A204.1 (cell line): ENCODE measurements at regions not wholly inside any gene's neighbourhood (a gene's known extent, or its start where the extent isn't known, plus 50 kb on each side); places are given as distances from the start of the nearest gene placed in this dataset.
"Not testable (repeated sequence)": the region's sequence is repeated elsewhere in the genome, so short reads cannot be mapped to it uniquely, and the experiment has no call there.

Experiments
- FAIRE-seq: peaks from 2 replicates; lab custom pipeline; 2012; peaks lifted over from hg19 to GRCh38; lab: Jason Lieb, UNC

DNA sequence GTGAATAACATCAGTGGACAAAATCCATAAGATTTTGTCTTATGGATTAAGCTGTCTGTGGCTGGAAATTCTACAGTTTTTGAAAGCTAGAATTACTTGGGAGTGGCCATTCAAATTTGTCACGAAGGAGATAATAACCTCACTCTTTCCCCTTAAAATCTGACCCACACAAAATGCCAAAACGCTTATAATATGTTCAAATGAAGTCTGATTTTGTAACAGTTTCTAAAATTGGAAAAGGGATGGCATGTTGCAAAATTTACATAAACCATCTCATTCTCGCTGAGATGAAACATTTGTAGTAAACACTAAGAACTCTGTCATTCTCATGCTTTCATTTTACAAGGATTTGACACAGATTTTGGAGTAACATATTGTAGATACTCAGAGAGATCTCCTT lies 112.7 kb downstream of the GJA1 start:
- FAIRE-seq = no peak

DNA sequence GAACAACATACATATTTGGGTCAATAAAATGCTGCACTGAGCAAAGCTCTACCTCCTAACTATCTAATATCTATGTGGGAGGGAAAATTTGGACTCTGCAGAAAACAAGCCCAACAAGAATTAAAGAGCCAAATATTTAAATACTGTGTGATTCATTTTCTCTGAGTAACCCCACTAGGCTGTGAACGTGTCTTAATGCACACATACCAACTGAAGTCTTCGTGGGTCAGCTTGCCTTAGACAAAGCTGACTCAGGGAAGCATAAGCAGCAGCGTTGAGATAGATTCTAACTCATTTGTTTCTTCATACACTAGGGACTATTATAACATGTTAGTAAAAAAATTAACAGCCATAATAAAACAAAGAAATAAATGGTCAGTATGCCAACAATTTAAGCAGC lies 114.3 kb downstream of the GJA1 start:
- no peak for FAIRE-seq

DNA sequence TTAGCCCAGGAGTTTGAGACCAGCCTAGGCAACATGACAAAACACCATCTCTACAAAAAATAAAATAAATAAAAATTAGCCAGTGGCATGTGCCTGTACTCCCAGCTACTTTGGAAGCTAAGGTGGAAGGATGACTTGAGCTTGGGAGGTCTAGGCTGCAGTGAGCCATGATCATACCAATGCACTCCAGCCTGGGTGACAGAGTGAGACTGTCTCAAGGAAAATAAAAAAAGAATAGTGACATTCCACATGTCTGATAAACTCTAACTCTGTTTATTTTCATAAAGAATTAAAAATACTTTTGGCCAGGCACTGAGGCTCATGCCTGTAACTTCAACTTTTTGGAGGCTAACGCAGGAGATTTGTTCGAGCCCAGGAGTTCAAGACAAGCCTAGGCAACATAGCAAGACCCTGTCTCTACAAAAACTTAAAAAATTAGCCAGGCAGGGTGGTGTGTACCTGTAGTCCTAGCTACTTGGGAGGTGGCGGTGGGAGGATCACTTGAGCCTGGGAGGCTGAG lies 115.1 kb downstream of the GJA1 start:
- no peak for FAIRE-seq

DNA sequence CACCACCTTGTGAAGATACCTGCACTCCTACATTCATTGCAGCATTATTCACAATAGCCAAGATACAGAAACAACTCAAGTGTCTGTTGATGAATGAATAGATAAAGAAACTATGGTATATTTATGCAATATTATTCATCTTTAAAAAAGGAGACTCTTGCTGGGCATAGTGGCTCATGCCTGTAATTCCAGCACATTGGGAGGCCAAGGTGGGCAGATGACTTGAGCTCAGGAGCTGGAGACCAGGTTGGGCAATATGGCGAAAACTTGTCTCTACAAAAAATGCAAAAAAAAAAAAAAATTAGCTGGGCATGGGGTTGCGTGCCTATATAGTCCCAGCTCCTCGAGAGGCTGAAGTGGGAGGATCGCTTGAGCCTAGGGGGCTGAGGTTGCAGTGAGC lies 119.8 kb downstream of the GJA1 start:
- FAIRE-seq = no peak

DNA sequence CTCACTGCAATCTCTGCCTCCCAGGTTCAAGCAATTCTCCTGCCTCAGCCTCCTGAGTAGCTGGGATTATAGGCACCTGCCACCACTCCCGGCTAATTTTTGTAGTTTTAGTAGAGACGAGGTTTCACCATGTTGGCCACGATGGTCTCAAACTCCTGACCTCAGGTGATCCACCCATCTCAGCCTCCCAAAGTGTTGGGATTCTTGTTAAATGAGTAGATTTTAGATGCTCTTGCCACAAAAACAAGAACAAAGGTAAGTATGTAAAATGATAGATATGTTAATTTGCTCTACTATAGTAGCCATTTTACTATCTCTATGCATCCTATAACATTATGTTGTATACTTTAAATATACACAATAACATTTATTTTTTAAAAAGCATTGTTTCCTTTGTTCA lies 120.7 kb downstream of the GJA1 start:
- FAIRE-seq = not testable (repeated sequence)

DNA sequence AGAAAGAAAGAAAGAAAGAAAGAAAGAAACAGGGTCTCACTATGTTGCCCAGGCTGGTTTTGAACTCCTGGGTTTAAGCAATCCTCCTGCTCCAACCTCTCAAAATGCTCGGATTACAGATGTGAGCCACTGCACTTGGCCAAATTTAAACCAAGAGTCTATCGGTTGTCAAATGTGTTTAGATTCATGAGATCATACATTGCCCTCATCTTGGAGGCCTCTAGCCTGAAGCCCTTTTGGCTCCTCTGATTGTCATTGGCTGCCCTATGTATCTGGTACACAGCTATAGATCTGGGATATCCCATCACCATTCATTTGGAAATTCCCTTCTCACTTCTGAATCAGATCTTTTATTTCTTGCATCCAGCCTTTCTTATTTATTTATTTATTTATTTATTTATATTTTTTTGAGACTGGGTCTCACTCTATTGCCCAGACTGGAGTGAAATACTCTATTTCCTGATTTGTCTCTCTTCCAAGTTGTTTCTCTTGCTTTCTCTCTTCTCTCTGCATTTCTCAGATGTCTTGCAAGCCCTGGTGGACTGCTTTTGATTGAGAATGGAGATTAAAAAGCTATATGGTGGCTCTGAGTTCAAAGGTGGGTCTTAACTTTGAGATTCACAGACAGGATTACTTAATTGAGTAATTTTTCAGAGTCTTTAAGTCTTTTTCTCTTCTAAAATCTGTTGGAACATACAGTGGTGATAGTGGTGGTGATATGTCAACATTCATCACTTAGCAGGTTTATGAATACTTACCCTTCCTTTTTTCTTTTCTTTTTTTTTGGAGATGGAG lies 121.9 kb downstream of the GJA1 start:
- FAIRE-seq = no peak

DNA sequence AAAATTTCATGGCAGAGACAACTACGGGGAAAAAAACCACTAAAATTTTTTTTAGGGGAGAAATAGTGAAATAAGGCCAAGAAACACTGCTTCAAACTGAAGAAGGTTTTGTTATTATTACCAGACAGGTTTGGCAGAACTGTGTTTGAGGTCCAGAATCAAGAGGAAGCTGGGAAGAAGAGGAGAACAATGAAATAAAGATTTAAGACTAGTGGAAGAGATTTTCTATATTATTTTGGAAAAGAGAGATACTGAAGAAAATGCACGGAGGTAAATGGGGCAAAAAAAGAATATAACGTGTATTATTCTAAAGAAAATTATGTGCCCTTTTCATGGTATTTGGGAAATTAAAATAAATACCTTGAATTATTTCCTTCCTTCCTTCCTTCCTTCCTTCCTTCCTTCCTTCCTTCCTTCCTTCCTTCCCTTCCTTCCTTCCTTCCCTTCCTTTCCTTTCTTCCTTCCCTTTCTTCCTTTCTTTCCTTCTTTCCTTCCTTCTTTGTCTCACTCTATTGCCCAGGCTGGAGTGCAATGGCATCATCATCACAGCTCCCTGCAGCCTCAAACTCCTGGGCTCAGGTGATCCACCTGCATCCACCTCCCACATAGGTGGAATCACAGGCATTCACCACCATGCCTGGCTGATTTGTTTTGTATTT lies 124.3 kb downstream of the GJA1 start:
- FAIRE-seq = no peak

DNA sequence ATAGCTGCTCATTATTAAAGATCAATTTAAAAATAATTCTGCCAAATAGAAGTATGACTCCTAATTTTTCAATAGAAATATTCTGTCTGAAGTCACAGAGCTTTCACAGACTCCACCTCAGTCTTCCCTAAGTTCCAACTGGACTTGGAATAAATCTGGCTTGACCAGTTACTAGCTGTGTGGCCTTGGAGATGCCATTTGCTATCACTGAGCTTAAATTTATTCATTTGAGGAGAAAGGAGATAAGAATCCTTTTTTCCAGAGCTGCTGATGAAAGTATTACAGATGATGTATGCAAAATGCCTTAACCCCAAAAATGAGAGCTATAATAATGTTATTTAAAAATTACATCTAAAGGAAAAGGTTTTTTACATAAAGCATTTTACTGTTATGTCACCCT lies 125.0 kb downstream of the GJA1 start:
- no peak for FAIRE-seq

DNA sequence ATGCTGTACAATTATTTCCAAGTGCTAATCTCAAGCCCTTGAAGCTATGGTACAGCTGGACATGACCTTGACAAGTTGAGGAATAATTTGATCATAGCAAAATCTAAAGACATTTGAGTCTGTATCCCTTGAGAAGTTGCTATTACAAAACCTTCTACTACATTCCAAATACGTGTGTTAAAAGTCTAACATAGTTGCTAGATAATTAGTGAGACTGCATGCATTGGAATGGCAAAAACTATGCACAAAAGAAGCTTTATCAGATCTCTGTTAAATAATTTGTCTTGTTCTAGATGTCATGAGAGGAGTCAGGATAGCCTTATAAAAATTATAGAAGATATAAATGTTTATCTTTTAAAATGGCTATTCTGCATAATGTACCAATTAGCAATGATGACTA lies 127.8 kb downstream of the GJA1 start:
- FAIRE-seq = no peak

DNA sequence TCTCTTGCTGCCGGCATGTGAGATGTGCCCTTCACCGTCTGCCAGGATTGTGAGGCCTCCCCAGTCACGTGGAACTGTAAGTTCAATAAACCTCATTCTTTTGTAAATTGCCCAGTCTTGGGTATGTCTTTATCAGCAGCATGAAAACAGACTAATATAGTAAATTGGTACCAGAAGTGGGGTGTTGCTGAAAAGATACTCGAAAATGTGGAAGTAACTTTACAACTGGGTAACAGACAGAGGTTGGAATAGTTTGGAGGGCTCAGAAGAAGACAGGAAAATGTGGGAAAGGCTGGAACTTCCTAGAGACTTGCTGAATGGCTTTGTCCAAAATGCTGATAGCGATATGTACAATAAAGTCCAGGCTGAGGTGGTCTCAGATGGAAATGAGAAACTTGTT lies 129.1 kb downstream of the GJA1 start:
- not testable (repeated sequence) for FAIRE-seq

DNA sequence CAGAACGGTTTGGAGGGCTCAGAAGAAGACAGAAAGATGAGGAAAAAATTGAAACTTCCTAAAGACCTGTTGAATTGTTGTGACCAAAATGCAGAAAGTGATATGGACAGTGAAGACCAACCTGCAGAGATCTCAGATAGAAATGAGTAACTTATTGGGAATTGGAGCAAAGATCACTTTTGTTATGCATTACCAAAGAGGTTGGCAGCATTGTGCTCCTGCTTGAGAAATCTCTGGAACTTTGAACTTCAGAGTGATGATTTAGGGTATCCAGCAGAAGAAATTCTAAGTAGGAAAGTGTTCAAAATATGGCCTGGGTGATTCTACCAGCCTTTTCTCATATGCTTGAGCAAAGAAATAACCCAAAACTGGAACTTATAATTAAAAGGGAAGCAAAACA lies 136.0 kb downstream of the GJA1 start:
- FAIRE-seq = no peak

DNA sequence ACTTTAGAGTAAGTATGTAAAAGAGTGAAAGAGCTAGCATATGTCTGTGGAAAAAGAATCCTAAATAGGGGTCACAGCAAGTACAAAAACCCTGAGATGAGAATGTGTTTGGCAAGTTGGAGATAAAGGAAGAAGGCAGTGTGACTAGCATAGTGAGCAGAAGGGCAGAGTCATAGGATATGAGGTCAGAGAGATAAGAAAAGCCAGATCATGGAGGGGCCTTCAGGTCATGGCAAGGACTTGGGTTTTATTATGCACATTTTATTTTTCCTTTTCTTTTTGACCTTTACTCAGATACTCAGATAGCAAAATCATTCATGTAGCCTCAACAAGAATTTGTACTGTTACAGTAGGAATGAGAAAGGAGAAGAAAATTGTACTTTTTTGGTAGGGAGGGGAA lies 138.0 kb downstream of the GJA1 start:
- no peak for FAIRE-seq

DNA sequence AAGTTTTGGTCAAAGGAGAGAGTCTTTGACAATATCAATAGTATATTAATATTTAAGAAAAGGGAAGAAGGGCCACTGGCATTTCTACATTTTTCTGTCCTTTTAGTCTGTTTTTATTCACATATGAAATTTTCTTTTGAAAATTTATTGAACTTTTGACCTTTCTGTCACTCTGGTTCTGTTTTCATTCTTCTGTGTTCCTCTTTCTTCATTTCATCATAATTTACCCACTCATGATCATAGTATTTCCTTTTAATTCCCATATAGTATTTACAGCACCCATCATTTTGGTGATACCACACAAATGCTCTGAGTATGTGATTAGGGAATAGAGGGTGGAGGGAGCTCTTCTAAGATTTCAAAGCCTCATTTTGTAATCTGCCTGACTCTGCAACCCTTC lies 142.8 kb downstream of the GJA1 start:
- no peak for FAIRE-seq

DNA sequence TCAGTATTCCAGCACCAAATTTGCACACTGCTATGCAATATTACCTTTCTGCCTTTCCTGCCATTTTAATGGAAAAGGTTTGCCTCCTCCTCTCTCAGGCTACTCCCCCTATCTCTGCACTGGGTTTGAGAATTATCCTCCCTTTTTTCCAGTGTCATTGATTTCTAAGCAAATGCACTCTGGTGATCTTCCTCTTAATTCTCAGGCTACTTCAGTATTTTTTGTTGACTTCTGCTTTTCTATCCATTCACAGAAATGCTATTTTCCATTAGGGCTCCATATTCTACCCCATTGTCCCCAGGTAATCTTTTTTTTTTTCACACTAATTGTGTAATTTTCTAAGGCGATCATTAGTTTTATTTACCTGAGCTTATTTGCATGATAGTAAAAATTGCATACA lies 144.0 kb downstream of the GJA1 start:
- FAIRE-seq = no peak

DNA sequence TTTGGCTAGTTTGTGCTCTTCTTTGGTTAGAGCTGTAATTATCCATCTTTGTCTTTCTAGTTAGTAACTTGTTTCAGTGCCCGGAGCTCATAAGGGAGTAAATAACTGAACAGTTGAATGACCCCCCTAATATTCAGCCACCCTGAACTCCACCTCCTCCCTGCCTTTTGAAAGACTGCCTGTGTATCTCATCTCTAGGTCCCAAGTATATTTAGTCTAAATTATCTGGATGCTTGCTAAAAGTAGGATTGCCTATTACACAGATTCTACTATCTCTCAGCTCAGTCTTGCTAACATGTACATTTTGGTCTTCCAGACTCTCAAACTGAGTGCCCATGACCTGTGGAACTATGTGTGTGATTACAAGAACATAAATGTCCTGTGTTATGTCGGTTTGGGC lies 145.9 kb downstream of the GJA1 start:
- FAIRE-seq = no peak

DNA sequence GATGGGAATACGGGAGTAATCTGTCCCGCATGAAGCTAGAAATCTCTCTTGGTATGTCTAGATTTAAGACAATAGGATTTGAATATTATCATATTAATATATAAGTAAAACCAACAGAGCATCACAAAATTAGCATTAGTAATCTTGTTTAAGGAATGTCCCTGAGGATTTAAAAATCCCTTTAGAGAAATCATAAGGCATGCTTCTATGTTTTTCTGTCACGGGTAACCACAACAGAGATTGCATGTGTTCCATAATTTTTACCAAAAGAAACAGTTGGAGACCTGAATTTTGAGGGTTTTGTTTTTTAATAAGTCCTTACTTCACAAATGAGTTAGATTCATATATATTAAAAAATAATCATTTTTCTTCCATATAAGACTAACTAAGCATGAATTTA lies 146.8 kb downstream of the GJA1 start:
- FAIRE-seq = no peak

DNA sequence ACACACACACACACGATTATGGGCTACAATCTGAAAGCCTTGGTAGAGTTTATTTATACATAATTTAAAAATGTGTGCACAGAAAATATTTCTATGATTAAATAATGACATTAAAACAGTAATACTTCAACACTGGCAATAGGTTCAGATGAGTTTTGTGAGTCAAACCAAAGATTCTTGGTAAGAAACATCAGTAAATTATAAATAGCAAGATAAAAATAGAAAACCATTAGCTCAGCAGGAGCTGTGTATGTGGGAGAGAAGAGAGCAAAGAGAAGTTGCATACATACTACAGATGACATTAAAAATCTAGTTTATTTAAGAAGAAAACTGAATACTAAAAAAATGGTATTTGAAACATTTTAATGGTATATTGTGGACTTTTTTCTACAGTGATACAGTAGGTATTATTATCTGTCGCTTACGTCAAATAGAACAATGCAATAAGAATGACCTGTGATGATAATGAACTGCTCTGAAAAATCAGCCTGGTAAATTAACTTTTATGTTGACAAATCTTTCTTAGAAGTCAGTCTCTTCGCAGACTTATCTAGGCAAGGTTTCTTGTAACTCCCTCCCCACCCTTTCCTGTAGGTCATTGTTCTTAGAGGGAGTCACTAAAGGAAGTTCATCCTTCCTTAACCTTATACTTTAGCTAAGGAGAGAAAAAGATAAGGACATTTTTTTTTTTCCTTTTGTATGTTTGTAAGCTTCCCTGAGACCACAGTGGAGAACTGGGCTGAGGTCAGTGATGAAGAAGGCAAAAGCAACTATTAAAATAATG lies 149.3 kb downstream of the GJA1 start:
- FAIRE-seq = no peak

DNA sequence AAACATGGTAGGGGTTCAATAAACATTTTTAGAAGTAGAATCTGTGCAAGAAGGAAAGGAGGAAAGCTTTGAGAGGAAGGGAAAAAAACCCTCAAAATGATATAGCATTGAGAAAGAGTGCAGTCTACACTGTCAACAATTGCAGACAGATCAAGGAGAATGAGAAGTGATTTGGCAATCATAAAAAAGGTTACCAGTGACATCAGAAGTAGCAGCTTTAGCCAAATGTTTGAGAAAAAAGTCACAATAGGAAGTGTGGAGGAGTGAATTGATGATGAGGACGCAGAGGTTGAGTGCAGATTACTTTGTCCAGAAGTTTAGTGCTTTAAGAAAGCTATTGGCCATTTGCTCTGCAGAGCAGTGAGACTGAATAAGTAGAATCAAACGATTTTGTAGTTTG lies 155.0 kb downstream of the GJA1 start:
- FAIRE-seq = no peak

DNA sequence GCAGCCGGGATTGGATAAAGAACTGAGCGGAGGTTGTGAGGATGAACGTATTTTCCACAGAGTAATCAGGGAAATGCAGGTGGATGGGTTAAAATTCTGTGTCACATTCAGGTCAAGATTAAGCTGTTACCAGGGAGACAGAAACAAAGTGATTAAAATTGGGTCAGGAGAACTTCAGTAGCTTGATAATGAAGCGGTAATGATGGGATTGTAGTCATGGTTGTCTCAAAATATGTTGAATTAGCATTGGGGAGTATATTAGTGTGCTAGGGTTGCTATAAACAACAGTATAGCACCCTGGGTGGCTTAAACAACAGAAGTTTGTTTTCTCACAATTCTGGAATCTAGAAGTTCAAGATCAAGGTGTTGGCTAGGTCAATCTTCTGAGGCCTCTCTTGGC lies 155.5 kb downstream of the GJA1 start:
- FAIRE-seq = no peak

DNA sequence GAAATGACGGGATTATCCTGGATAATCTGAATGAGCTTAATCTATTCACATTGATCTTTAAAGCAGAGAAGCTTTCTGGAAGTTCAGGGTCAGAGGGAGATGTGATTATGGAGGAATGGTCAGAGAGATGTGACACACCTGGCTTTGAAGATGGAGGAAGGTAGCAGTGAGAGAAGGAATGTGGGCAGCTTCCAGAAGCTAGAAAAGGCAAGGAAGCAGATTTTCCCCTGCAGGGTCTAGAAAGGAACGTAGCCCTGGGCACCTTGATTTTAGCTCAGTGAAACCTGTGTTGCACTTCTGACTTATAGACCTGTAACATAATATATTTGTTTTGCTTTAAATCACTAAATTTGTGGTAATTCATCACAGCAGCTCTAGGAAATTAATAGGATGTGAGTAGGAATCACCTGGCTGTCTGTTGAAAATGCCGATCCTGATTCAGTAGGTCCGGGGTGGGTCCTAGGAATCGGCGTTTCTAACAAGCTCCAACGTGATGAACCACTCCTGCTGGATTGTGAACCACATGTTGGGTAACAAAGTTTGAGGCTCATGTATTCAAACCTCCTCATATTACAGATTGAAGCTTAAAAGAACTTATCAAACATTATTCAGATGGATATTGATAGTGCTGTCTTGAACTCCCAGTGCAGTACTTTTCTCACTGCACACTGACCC lies 157.0 kb downstream of the GJA1 start:
- FAIRE-seq = no peak

DNA sequence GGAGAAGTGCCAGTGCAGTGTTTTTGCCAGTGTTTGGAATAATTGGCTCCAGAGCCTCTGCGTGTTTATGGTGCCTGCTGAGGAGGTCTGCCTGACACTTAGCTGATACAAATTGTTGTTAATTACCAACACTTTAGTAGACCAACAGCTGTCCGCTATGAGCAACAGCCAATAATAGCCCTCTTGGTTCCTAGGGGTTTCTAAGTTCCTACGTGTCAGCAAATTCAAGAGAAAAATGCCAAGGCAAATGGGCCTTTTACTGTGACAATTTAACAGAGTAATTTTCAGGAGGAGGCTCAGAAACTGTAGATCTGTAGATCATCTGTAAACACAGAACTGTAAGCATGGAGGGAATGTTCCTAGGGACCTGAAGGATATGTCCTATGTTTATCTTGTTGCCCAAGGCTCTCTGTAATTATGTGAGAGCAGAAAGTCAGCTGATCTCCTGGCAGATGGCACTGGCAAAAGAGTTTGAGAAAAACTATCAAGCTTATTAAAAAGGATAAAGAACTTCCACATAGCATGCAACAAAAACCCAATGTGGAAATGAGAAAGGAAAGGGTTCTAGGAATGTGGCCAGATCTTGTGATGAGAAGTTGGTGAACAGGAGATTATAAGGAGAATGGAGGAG lies 157.7 kb downstream of the GJA1 start:
- FAIRE-seq = no peak

DNA sequence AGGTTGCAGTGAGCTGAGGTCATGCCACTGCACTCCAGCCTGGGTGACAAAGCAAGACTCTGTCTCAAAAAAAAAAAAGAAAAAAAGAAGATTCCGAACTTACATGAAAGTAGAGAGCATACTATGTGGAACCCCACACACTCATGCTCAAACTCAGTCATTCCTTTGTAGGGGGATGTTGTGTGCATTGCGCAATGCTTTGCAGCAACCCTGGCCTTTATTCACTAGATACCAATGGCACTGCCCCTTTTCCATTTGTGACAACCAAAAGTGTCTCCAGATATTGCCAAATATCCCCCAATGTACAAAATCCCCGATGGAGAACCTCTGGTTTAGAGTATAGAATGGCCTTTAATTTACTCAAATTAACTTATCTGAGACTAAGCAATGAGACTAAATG lies 158.6 kb downstream of the GJA1 start:
- FAIRE-seq = no peak
